Endothelial cell of umbilical vein (primary cell): ENCODE measurements at regions not wholly inside any gene's neighbourhood (a gene's known extent, or its start where the extent isn't known, plus 50 kb on each side); places are given as distances from the start of the nearest gene placed in this dataset.

Source experiments
- BruUV-seq: library from RNA; stranded (reverse); fragments of 400-500 nt; replicated peaks from 2 replicates; lab custom pipeline; 2021; lab: Mats Ljungman, UMichigan
- CTCF ChIA-PET: fragments of 300-600, 350-600 bp; sonication (Branson Sonifier 250); formaldehyde crosslinking; loops from one replicate; lab custom pipeline; 2021; ENCODE audit warnings: antibody characterized with exemption, inconsistent platforms; lab: Charles Lee
- POLR2A ChIA-PET: fragments of 300-600, 350-600 bp; sonication (Branson Sonifier 250); formaldehyde crosslinking; loops from one replicate; lab custom pipeline; 2021; ENCODE audit warnings: antibody characterized with exemption, inconsistent platforms; lab: Charles Lee
- DNase-seq: peaks from one replicate; pipeline ENCODE4 v3.0.0-alpha.2; 2011; ENCODE audit warnings: low read depth, low spot score
- FAIRE-seq: peaks from 2 replicates; lab custom pipeline; 2011; peaks lifted over from hg19 to GRCh38; lab: Jason Lieb, UNC
- H2AFZ ChIP-seq: 2 replicates; pipeline ENCODE4 v1.6.0; 2012; ENCODE audit warnings: low read depth, low read length, control low read depth, inconsistent platforms
- H3K27ac ChIP-seq: 2 replicates; pipeline ENCODE4 v1.5.1; 2011; ENCODE audit warnings: low read depth, mild to moderate bottlenecking, control low read depth, low read length, moderate library complexity; ENCODE audit not compliant: insufficient read depth
- H3K27me3 ChIP-seq, 2 experiments: 2 replicates each; pipeline versions ENCODE4 v1.6.0 to v1.6.1; 2011; ENCODE audit warnings: low read length in 2 of 2, mixed read lengths in 1 of 2; ENCODE audit not compliant: control insufficient read depth in 2 of 2, insufficient read depth in 2 of 2
- H3K36me3 ChIP-seq, 2 experiments: 2 replicates in 1 of 2; 3 replicates in 1 of 2; pipeline ENCODE4 v1.5.1; 2011; ENCODE audit warnings: low read length in 2 of 2, mild to moderate bottlenecking in 1 of 2, moderate library complexity in 1 of 2; ENCODE audit not compliant: control insufficient read depth in 2 of 2, insufficient read depth in 2 of 2; ENCODE audit errors: extremely low read depth in 1 of 2
- H3K4me1 ChIP-seq: 3 replicates; pipeline ENCODE4 v1.5.1; 2011; ENCODE audit warnings: mild to moderate bottlenecking, low read length; ENCODE audit not compliant: control insufficient read depth, insufficient read depth; ENCODE audit errors: extremely low read depth
- H3K4me2 ChIP-seq: 2 replicates; pipeline ENCODE4 v1.6.1; 2011; ENCODE audit warnings: low read length, control low read depth, mixed read lengths; ENCODE audit not compliant: insufficient read depth
- H3K4me3 ChIP-seq, 3 experiments: fragments of 200-600 bp in 1 of 3; sonication (generic), shearing (Covaris generic) in 1 of 3; replicated peaks in 1 of 3; 2 replicates each; pipeline ENCODE4 v1.5.1; 2011 to 2016; ENCODE audit warnings: control low read depth in 3 of 3, low read length in 3 of 3, mild to moderate bottlenecking in 2 of 3, inconsistent platforms in 1 of 3, low read depth in 1 of 3, moderate library complexity in 1 of 3; ENCODE audit not compliant: insufficient read depth in 1 of 3
- H3K79me2 ChIP-seq: 2 replicates; pipeline ENCODE4 v1.6.0; 2012; ENCODE audit warnings: low read length, inconsistent platforms; ENCODE audit not compliant: control insufficient read depth, insufficient read depth
- H3K9ac ChIP-seq: replicated peaks from 2 replicates; pipeline ENCODE3; 2011; ENCODE audit warnings: low read length, control low read depth; ENCODE audit not compliant: insufficient read depth; ENCODE audit errors: extremely low read depth
- H3K9me1 ChIP-seq: replicated peaks from 3 replicates; pipeline ENCODE4 v1.6.0; 2011; ENCODE audit warnings: mild to moderate bottlenecking, low read length; ENCODE audit not compliant: control insufficient read depth, insufficient read depth; ENCODE audit errors: extremely low read depth
- H3K9me3 ChIP-seq: replicated peaks from 2 replicates; pipeline ENCODE4 v1.5.1; 2012; ENCODE audit warnings: low read length, inconsistent platforms; ENCODE audit not compliant: control insufficient read depth, insufficient read depth
- H4K20me1 ChIP-seq: replicated peaks from 2 replicates; pipeline ENCODE3; 2011; ENCODE audit warnings: mild to moderate bottlenecking, low read length; ENCODE audit not compliant: control insufficient read depth, insufficient read depth; ENCODE audit errors: extremely low read depth
- EZH2 ChIP-seq: IDR thresholded peaks from 2 replicates; pipeline ENCODE4 v1.6.1; 2012; ENCODE audit warnings: borderline replicate concordance, low read depth, mild to moderate bottlenecking, moderate library complexity, low read length, inconsistent platforms; ENCODE audit not compliant: severe bottlenecking
- FOS ChIP-seq: IDR thresholded peaks from 2 replicates; pipeline ENCODE4 v1.6.1; 2011; ENCODE audit warnings: mild to moderate bottlenecking, low read length, moderate library complexity, borderline replicate concordance; ENCODE audit not compliant: insufficient read depth
- GATA2 ChIP-seq: IDR thresholded peaks from 2 replicates; pipeline ENCODE4 v1.7.0; 2011; ENCODE audit warnings: low read depth, mild to moderate bottlenecking, moderate library complexity, mixed read lengths, low read length; ENCODE audit not compliant: insufficient read length, insufficient read depth
- JUN ChIP-seq: IDR thresholded peaks from 2 replicates; pipeline ENCODE4 v1.6.1; 2011; ENCODE audit warnings: borderline replicate concordance, low read depth; ENCODE audit not compliant: insufficient read length, insufficient read depth
- MYC ChIP-seq: IDR thresholded peaks from one replicate; pipeline ENCODE4 v1.6.1; 2011; ENCODE audit warnings: mild to moderate bottlenecking, low read depth, low read length
- POLR2A ChIP-seq: IDR thresholded peaks from 2 replicates; pipeline ENCODE4 v1.6.1; 2012; ENCODE audit warnings: low read depth, mild to moderate bottlenecking, control low read depth, low read length
- POLR2AphosphoS5 ChIP-seq: IDR thresholded peaks from 2 replicates; pipeline ENCODE4 v1.6.1; 2012; ENCODE audit warnings: low read depth, mild to moderate bottlenecking, control low read depth, low read length, moderate library complexity; ENCODE audit not compliant: insufficient read depth
- dilution Hi-C: fragments of 300-500 bp; cut with MboI; formaldehyde crosslinking; loops from one replicate; pipeline ENCODE4 v1.15.0; 2019; ENCODE audit warnings: low sequenced_read_pairs; ENCODE audit not compliant: extremely low pct_ligation_motif_present
- intact Hi-C: fragments of 100-400 bp; cut with micrococcal nuclease; formaldehyde crosslinking; loops from one replicate; pipeline ENCODE4 v1.10.0; 2022
- TF ChIP-seq, protein P1 (sequence below), 2 donors: IDR thresholded peaks; 1 replicate in 1 of 2; 2 replicates in 1 of 2; pipeline ENCODE4 v1.5.1; 2011; ENCODE audit warnings: low read length in 2 of 2, mild to moderate bottlenecking in 2 of 2, moderate library complexity in 2 of 2, control low read depth in 1 of 2, inconsistent platforms in 1 of 2, low read depth in 1 of 2; ENCODE audit not compliant: insufficient read depth in 1 of 2; ENCODE audit errors: extremely low read depth in 1 of 2
- TF ChIP-seq, protein P2 (sequence below): IDR thresholded peaks from 2 replicates; pipeline ENCODE4 v1.6.1; 2011; ENCODE audit not compliant: insufficient read depth, insufficient read length

DNA sequence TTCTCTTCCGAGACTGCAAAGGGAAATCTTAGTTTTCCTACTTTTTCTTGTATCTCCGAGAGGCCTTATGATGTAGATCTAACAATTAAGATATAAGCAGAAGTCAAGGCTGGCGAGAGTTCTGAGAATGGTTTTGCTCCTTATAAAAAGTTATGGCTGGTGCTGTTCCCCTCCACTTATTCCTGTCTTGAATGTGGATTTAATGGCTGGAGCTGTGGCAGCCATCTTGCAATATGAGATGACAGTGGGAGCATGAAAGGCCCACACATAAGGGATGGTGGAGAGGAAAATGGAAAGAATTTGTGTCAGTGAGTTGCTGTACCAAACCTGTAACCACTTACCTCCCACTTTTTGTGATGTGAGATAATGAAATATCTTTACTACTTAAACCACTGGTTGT is 124.6 kb upstream of the SLC22A23 start:
- no peak overlapping the region for H3K27ac ChIP-seq
- TF ChIP-seq, protein P1, sequence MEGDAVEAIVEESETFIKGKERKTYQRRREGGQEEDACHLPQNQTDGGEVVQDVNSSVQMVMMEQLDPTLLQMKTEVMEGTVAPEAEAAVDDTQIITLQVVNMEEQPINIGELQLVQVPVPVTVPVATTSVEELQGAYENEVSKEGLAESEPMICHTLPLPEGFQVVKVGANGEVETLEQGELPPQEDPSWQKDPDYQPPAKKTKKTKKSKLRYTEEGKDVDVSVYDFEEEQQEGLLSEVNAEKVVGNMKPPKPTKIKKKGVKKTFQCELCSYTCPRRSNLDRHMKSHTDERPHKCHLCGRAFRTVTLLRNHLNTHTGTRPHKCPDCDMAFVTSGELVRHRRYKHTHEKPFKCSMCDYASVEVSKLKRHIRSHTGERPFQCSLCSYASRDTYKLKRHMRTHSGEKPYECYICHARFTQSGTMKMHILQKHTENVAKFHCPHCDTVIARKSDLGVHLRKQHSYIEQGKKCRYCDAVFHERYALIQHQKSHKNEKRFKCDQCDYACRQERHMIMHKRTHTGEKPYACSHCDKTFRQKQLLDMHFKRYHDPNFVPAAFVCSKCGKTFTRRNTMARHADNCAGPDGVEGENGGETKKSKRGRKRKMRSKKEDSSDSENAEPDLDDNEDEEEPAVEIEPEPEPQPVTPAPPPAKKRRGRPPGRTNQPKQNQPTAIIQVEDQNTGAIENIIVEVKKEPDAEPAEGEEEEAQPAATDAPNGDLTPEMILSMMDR (IDR thresholded peaks at IDR 0.05; ENCODE audit: extremely low read depth in 1 of 2, insufficient read depth in 1 of 2, low read depth in 1 of 2, low read length in 2 of 2) = no peak
- TF ChIP-seq, protein P2, sequence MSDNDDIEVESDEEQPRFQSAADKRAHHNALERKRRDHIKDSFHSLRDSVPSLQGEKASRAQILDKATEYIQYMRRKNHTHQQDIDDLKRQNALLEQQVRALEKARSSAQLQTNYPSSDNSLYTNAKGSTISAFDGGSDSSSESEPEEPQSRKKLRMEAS = no peak
- TF ChIP-seq POLR2AphosphoS5 (no peak), JUN (no peak), MYC (no peak), POLR2A (no peak), FOS (no peak), GATA2 (no peak), EZH2 (no peak)
- no TSS peak for BruUV-seq
- no peak overlapping the region for H2AFZ ChIP-seq
- H3K4me1 ChIP-seq = peaks cover 4% of the 10 kb centered on the region
- H3K4me3 ChIP-seq = no peak overlapping the region
- FAIRE-seq (no peak), DNase-seq (no peak)
- H3K27me3 ChIP-seq = no peaks in the 10 kb centered on the region
- no peaks in the 10 kb centered on the region for H3K9me1 ChIP-seq
- intact Hi-C loops (no loop called here), dilution Hi-C loops (no loop called here)
- H3K79me2 ChIP-seq = no peaks in the 10 kb centered on the region
- H3K4me2 ChIP-seq = no peak overlapping the region
- CTCF ChIA-PET = no interaction called here
- no peaks in the 10 kb centered on the region for H4K20me1 ChIP-seq
- POLR2A ChIA-PET = no interaction called here
- H3K9ac ChIP-seq = no peak overlapping the region
- no peaks in the 10 kb centered on the region for H3K36me3 ChIP-seq
- no peaks in the 10 kb centered on the region for H3K9me3 ChIP-seq
